ENCODE measurements at regions not wholly inside any gene's neighbourhood (a gene's known extent, or its start where the extent isn't known, plus 50 kb on each side); places are given as distances from the start of the nearest gene placed in this dataset.

GRCh38 chr4:3865986-3866812 is 100.0 kb downstream of the ADRA2C start:
- no peak for TF ChIP-seq POLR2AphosphoS5 (IDR thresholded peaks at IDR 0.05)
- TF ChIP-seq CTCF (IDR thresholded peaks at IDR 0.05): no peak

All from prostate gland (tissue), 2 donors.